HL-60/S4 treated with phorbol 12-myristate 13-acetate at 8.2 ng/mL for 4 days and 3 days (cell line): ENCODE measurements at regions not wholly inside any gene's neighbourhood (a gene's known extent, or its start where the extent isn't known, plus 50 kb on each side); places are given as distances from the start of the nearest gene placed in this dataset.

Experiments
- in situ Hi-C: fragments of 300-500 bp; cut with MboI; formaldehyde crosslinking; loops from 2 replicates; pipeline ENCODE4 v1.15.0; 2022; ENCODE audit warnings: low sequenced_read_pairs

DNA sequence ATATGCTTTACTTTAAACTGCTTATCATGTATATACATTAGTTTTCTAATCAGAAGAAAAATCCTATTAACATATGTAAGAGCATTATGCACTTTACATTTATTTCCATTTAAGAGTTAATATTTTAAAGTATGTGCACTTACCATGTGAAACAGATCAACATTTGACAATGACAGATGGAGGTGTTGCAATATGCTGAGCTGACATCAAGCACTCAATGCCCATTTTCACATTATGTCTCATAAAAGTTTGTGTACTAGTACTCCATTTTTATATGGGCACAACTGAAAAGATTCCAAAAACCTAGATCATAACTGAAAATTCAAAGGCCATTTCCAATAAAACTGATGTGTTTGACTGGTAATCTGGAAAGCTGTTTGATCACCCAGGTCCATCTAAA is 420.9 kb upstream of the SOX9 start:
- in situ Hi-C loops: no loop called here

DNA sequence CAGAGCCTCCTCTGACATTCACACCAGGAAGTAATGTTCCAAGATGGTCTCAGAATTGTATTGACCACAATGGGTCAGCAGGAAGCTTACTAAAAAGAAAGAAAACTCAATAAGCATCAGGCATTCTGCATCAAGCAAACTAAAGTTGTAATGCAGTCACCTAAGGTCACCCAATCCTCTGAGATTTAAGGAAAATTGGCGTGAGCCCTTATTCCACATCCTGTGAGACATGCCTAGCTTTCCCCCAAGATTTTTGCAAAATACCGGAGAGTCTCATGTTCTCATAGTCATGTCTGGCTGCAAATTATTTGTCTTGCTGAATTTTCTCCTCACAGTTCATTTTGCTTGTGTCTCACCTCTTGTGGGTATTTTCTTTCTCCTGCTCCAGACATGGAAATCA is 417.1 kb upstream of the SOX9 start:
- in situ Hi-C loops: no loop called here

DNA sequence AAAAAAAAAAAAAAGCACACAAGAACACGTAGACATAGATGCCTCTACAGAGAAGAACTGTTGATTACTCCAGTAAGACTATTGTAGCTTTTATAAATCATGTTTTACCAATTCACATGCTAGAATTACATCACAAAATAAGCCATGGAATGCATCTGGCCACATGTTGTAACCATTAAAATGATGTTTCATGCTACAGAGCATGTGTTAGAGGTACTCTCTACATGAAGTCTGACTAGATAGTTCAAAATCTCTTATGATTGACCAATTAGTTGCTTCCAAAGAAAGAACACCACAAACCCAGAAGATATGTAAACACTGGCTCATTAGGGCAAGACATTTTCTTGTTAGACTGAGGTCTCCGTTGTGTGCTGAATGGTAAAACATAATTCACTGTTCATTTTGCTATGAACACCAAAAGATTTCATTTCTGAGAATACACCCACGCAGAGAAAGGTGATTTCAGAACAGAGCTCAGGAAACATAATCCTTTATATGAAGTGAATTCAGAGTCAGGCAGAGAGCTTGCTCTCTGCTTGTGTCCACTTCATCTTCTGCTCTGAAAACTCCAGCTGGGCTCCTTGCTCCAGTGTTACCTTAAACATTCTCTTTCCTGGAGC is 411.4 kb upstream of the SOX9 start:
- in situ Hi-C loops: no loop called here

DNA sequence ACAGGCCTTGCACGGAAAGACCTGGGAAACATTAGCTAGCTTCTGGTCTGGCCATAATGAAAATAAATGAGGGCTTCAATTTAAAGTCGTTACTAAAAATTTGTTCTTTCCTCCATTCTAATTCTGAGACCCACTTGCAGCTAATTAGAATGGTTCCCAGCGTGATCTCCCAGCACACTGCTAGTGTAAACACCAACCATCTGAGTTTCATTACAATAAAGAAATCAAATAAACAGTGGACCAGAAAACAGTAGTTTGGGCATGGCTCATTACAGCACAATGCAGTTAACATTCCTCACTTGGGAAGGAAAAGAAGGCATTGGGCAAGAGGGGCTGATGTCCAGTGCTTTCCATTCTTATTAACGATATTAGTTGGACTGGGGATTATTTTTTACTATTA is 410.9 kb upstream of the SOX9 start:
- in situ Hi-C loops: no loop called here

DNA sequence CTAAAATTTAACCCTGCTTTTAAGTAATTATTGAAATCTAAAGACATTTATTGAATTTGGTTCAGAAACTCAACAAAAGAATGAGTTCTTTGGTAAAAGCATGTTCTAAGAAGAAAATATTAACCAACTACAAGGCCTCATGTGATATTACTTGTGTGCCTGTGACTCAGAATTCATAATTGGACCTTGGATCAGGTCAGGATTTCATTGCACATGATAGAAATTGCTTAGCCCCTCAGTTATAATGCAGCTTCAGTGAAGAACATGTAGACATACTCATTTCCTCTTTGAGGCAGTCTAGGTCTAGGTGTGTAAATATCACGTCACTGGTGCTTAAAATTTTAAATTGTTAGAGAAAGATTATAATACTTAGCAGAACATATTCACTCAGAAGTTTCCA is 410.0 kb upstream of the SOX9 start:
- in situ Hi-C loops: no loop called here

DNA sequence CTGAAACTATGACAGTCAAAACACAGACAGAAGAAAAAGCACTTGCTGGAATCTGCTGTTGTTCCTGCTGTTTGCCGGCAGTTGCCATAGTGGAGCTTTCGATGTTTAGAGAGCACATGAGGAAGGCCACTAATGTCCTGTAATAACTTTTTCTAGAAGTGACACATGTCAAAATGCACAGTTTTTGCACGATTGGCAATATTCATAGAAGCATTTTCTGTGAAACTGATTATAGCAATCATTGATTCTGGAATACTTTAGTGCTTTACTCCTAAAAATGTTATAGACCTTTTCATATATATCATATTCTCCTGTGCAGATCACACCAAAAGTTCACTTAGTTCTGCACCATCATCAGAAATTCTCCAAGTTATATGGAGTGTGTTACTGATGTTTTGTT is 407.0 kb upstream of the SOX9 start:
- in situ Hi-C loops: no loop called here

DNA sequence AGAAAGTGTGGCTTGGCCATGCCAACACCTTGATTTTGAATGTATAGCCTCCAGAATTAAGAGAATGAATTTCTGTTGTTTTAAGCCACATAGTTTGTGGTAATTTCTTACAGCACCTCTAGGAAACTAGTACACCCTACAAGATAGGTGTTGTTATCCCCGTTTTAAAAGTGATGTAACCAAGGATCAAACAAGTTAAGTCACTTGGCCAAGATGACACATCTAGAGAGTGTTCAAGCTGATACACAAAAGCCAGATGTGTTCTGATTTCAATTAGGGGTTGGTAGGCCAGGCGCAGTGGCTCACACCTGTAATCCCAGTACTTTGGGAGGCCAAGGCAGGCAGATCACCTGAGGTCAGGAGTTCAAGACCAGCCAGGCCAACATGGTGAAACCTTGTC is 396.5 kb upstream of the SOX9 start:
- in situ Hi-C loops: no loop called here

DNA sequence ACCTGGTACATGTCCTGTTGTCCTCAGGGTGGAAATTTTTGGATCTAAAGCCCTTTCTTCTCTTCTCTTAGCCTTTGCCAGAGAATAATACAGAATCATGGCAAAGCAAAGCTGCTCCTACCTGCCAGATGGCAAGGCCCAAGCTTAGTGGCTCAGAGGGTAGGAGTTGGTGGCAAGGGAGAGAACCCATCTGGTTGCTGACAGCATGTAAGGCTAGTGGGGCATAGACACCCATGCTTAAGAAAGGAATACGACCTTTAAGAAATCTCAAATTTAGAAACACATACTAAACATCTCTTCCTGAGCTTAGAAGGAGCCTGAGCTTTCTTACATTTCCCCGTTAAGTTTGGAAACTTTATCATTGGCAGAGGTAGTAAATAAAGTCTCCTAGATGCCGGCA is 395.0 kb upstream of the SOX9 start:
- in situ Hi-C loops: no loop called here

DNA sequence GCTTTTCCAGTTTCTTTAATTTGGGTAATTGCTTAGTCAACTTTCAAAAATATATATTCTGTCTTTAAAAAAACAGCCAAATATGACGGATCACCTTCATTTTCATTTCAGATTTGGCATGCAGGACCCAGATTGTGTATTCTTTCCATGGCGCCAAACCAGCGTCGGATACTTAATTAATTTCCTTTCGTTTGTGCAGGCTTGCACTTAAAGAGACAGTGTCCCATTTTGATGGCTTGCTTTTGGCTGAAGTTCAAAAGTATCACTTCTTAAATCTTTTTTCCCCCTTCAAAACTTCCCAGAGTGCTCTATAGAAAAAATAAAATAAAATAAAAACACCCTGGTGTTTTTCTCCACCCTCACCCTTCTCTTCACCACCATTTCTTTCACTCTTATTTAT is 394.5 kb upstream of the SOX9 start:
- in situ Hi-C loops: no loop called here

DNA sequence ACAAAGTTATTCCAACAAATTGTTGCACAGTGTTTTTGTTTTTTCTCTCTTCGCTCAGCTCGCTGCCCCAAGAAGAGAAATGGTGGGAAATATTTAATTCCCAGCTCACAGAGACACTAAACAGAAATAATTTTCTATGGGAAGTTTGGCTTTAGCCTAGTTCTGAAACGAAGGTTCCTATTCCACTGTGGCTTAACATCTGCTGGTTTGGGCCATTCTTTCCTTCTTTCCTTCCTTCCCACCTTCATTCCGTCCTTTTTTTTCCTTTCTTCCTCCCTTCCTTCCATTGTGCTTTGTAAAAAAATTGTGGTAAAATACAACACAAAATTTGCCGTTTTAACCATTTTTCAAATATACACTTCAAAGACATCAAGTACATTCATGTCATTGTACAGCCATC is 393.5 kb upstream of the SOX9 start:
- in situ Hi-C loops: no loop called here

DNA sequence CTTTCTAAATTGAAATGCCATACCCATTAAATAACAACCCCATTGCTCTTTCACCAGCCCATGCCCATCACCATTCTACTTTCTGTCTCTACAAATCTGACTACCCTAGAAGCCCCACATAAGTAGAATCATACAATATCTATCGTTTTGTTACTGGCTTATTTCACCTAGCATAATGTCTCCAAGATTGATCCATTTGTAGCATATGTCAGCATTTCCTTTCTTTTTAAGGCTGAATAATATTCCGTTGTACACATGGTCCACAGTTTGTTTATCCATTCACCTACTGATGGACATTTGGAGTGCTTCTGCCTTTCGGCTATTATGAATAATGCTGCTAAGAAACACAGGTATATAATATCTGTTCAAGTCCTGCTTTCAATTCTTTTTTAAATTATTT is 393.1 kb upstream of the SOX9 start:
- in situ Hi-C loops: no loop called here

DNA sequence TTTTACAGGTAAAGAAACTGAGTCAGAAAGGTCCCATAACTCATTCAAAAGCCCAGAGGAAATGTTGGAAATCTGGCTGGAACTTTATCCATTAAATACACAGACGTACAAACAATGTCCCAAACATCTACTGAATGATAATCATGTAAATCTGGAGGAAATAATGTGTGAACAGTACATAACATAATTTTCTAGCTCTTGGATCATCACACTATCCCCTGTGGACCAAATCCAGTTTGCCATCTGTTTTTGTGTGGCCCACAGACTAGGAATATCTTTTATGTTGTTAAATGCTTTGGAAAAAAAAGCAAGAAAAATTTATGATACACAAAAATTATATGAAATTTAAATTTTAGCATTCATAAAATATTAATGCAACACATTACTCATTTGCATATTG is 389.9 kb upstream of the SOX9 start:
- in situ Hi-C loops: no loop called here

DNA sequence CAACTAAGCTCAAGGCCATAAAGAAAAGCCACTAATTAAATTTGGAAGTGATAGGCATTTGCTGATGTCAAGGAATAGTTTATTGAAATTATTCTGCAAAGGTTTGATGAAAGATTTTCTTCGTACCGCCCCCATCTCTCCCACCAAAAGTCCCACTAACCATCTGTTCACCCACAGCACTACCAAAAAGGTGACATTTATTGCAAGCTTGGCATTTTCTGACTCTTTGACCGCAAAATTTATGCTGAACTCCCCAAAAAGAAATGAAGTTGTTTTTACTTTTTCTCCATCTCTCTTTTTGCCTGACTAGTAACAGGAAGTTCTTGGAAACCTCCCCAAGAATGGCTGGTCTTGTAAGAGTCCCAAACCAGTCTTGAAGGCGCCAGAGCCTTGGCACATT is 384.9 kb upstream of the SOX9 start:
- in situ Hi-C loops: no loop called here

DNA sequence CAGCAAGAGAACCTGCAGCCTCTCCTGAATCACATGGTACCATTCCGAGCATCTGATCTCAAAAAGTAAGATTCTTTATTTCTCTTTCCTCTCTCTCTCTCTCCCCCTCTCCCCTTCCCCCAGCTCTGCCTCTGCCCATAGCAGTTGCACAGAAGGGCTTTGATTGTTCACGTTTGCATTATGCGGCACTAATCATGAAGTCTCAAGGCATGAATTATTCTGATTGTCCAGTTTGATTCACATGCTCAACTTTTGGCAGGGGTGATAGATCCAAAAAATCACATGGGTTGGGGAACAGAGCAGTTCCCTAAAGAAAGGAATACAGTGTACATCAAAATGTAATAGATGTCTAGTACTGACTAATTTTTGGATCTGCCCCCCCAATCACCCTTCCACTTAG is 380.0 kb upstream of the SOX9 start:
- in situ Hi-C loops: no loop called here

DNA sequence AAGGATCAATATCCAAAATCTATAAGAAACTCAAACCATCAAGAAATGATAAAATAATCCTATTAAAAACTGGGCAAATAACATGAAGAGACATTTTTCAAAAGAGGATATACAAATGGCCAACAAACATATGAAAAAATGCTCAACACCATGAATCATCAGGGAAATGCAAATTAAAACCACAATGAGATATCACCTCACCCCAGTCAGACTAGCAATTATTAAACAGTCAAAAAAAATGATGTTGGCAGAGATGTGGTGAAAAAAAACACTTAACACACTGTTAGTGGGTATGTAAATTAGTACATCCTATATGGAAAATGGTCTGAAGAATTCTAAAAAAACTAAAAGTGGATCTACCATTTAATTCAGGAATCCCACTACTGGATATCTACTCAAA is 379.0 kb upstream of the SOX9 start:
- in situ Hi-C loops: no loop called here

DNA sequence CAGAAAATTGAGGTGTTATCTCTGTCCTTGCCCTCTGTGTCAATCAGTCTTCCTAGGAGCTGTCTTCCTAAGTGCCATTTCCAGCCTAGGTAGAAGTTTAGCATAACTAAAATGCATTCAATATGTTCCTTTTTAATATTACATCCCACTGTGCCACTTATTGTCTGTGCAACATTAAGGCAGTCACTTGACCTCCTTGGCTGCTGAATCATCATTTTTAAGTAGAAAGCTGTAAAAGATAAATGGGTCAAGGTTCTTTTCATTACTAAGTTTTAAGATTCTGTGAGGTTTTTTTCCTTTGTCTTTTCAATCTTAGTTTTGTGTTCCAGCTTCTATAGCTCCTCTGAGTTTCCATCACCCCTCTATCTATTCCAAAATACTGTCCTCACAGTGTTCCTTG is 371.9 kb upstream of the SOX9 start:
- in situ Hi-C loops: no loop called here

DNA sequence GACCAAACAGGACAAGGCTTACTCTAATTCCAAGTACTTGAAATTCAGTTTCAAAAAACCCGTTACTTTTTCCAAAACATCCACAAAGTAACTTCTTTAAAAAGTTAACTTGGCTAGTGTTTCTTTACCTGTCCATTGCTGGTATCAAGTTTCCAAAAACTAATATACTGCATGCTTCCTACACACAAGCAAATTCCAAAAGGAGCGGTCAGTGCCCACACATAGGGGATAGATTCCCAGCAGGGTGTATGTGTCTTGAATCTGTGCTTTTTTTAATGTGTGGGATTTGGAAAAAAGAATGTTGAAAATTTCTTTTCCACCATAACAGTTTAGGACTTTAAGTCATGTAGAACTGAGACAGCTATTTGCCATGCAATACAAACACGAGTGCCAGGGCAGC is 367.8 kb upstream of the SOX9 start:
- in situ Hi-C loops: no loop called here

DNA sequence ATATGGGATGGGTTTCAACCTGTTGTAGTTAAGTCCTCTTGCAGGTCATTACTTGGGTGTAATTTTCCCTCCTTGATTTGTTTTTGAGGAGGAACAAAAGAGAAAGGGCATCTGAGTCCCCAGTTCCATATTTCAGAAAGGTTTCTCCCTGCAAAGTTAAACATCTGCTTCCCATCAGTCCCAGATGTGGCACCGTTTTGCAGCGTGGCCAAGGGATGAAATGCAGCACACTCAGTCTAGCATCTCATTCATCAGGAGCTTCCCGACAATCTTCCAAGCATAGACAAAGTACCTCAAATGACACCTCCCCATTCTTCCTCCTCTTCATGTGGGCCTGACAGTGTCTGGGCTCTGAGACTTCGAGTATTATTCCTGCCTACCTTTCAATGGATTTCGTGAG is 363.7 kb upstream of the SOX9 start:
- in situ Hi-C loops: no loop called here

DNA sequence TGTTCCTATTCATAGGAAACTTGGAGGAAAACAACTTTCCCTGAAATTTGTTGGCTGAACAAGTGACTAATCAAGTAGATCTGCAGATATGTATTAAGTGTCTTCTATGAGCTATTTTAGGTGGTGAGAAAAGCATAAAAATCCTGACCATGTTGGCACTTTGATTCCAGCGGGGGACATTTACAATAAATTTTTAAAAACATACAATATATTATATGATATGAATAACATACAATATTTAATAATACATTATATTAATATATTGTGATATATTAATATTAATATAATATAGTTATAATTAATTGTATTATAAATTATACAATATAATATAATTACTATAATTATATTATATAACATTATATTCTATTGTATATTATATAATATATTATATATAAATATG is 362.9 kb upstream of the SOX9 start:
- in situ Hi-C loops: no loop called here

DNA sequence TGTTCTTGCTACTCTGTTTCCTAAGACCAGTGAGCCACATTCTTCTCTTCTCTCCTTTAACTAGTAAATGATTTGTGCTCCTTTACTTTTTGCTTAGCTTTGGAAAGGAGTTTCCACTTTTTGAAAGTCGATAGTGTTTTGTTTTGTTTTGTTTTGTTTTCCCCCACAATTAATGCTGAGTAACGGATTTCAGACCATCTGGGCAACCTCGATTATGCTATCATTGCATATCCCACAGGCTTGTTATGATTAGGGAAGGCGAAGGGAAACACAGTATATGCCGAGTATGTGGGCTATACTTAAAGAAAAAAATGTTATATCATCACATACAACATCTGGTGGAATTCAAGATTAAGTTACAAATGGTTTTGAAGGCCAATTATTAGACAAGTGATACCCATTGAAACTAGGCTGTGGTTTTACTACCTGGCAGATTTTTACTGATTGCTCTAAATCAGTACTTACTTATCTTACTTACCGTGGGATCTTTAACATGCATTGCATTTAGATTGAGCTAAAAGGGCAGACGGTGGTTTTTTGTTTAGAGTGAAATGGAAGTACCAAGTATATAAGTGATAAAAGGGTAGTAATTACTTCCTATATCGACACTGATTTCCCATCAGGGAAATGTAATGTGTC is 361.3 kb upstream of the SOX9 start:
- in situ Hi-C loops: no loop called here

DNA sequence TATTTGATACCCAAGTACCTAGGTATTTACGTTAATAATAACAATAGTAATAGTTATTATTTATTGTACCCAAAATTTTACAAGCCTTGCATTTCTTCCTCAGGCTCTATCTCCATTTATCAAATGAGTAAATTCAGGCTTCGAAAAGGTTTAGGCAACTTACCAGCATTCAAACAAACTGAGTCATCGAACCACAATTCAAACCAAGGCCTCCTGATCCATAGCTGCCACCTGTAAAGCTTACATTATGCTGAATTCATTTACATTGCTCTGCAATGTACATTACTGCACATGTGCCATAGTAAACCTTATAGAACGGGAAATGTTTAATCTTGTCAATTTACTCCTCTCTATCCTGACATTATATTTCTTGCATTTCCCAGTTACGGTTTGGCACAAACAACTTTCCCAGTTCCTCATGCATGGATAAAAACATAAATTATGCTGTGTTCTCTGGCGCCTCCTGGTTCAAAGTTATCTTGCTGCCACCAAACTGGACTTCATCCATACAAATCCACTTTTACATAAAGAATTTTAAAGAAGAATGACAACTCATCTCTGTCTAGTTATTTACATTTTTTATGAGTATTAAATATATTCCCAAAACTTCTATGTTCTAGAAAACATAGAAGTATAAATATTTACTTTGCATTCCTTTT is 360.6 kb upstream of the SOX9 start:
- in situ Hi-C loops: no loop called here

DNA sequence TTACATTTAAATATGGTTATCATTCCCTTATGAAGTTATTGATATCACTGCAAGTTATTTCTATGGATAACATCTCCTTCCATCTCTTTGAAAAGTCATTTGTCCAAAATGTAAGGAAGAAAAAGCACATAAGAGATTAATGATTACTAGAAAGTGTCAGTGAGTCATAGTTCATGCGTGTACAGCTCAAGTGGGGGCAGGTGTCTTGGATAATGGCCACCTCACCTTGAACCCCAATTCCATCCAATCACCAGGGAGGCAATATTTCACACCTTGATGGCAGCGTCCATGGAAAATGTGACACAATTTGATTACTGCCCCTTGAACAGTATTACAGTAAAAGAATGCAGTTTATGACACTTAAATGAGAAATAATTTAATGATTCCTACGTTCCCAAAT is 358.3 kb upstream of the SOX9 start:
- in situ Hi-C loops: no loop called here

DNA sequence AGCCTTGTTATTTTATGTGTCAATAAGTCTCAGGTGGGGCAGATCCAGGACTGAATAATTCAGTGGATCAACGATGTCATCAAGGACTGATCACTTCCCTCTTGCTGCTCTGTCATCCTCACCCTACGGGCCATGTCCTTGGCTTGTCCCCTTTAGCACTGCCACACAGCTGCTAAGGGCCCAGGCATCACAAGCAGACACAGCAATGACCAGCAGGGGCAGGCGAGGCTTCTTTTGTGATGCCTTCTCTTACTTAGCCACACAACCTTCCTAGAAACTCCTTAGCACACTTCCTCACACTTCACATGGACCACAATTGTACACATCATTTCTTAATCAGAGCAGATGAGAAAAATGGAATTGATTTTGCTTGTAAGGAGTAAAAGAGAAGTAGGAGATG is 356.3 kb upstream of the SOX9 start:
- in situ Hi-C loops: no loop called here
